Testis (tissue), 2 donors: ENCODE measurements at regions not wholly inside any gene's neighbourhood (a gene's known extent, or its start where the extent isn't known, plus 50 kb on each side); places are given as distances from the start of the nearest gene placed in this dataset.

ENCODE experiments used
- CTCF ChIP-seq, 3 experiments: fragments of 450-650 bp in 2 of 3; fragments of 200-600 bp in 1 of 3; sonication (generic) in 1 of 3; IDR thresholded peaks; one replicate each; pipeline ENCODE4 v1.5.1; 2016 to 2019; ENCODE audit warnings: antibody characterized with exemption in 3 of 3, mild to moderate bottlenecking in 2 of 3, moderate library complexity in 1 of 3
- POLR2A ChIP-seq: fragments of 450-650 bp; IDR thresholded peaks from one replicate; pipeline ENCODE4 v1.6.1; 2017; ENCODE audit warnings: antibody characterized with exemption, mild to moderate bottlenecking, moderate library complexity

- TF ChIP-seq POLR2A (no peak), CTCF (IDR thresholded peaks at IDR 0.05) (no peak)
Observed at GRCh38 chr14:82861313-82861712, 1327.7 kb upstream of the SEL1L start.
